ENCODE measurements at regions not wholly inside any gene's neighbourhood (a gene's known extent, or its start where the extent isn't known, plus 50 kb on each side); places are given as distances from the start of the nearest gene placed in this dataset.
A peak's percentile ranks its signal among the peaks of the same experiment; 100 is the strongest.

DNA sequence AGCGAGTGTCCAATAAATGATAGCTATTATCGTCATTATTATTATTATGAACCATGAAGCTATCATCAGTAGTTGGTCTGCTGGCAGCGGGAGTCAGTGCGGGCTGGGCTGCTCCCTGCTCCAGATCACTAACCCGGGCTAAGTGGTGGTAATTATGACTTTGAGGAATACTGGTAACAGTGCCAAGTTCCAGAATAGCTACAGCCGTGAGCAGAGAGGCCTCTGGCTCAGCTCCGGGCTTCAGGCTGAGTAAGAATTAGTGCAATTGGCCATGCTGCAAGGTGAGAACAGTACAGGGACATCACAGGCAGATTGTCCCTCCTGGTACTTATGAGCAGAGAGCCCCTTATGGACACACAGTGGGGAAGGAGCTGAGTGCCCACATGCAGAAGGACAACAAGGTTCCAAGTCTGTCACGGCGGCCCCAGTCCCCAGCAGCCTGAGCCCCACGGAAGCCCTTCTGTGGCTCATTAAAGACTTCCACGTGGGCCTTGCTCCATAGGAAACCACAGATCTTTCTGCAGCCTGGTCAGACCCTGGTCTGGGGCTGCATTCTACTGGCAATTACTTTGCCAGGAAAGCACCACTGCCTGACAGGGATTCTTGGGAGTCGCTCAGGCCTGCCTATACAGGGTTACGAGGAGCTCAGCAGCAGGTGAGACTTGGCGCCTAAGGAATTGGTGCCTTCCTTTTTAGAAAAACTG lies 235.1 kb downstream of the RRAGC start:
- Mint-ChIP-seq H3K27ac (no peak overlapping the region), H3K9me3 (peaks cover 0 to 7% (median 4%) of the 10 kb centered on the region in 7 donors), H3K4me3 (no peak overlapping the region), H3K4me1 (no peaks in the 10 kb centered on the region), H3K36me3 (no peaks in the 10 kb centered on the region), H3K27me3 (peaks cover 16 to 18% (median 17%) of the 10 kb centered on the region in 3 donors)
- DNase-seq (no peak), ATAC-seq (ENCODE audit: low read depth in 2 of 2) (no peak)

DNA sequence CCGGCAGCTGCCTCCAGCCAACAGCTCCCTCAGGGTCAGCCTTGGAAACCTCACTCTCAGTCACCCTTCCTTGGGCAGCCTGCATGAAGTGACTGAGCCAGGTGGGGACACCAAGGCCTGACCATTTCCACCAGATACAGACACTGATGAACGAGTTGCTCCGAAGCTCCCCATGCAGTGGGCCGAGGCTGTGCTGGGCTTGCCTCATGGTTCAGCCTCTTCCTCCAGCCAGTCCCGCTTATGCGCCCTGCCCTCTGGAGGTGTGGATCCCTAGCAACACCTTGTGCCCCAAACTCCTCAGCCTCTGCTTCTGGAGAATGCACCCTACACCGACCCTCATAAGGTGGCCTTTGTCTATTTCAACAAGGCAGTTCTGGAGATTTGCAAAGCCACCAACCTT lies 236.0 kb downstream of the RRAGC start:
- H3K27me3 Mint-ChIP-seq: peaks cover 16 to 18% (median 17%) of the 10 kb centered on the region in 3 donors
- no peaks in the 10 kb centered on the region for H3K36me3 Mint-ChIP-seq
- H3K9me3 Mint-ChIP-seq: no peaks in the 10 kb centered on the region
- ATAC-seq (ENCODE audit: low read depth in 2 of 2): no peak
- H3K4me3 Mint-ChIP-seq: no peak overlapping the region
- no peaks in the 10 kb centered on the region for H3K4me1 Mint-ChIP-seq
- no peak overlapping the region for H3K27ac Mint-ChIP-seq
- DNase-seq: no peak

DNA sequence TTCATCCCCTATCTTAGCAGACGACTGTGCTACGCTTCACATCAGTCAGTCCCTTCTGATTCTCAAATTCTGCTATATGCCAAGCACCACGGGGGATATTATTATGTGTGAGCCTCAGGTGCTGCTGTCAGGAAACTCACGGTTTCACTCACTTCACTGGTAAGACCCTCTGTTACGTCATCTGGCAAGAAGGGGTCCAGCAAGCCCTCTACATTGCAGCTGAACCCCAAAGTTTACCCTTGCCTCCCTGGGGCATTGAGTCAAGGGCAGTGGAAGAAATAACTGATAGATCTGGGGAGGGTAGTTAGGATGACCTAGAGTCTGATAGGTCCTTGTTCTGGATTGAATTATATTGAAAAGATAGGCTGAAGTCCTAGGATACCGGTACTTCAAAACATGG lies 237.4 kb downstream of the RRAGC start:
- no peaks in the 10 kb centered on the region for H3K4me1 Mint-ChIP-seq

DNA sequence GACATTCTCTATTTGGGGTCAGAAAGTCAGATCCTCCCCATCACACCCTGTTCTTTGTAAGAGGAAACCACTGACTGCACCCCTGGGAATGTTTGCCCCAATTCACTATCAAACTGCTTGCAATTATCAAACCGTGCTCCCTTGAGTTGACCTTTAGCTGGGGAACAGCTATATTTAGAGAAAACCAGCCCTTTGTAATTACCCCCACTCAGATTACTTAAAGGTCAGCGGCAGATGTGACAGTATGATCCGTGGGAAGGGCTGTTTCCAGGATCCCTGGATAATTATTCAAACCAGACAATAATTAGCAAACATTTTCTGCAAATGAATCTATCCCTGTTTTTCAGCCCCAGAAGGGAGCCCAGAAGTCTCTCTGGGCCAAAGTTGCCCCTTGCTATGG lies 242.7 kb downstream of the RRAGC start:
- H3K36me3 Mint-ChIP-seq: peaks cover 0 to 7% of the 10 kb centered on the region in 2 donors
- H3K27me3 Mint-ChIP-seq: peaks cover 11 to 45% (median 30%) of the 10 kb centered on the region in 3 donors
- no peak overlapping the region for H3K27ac Mint-ChIP-seq
- DNase-seq (no peak), ATAC-seq (ENCODE audit: low read depth in 2 of 2) (no peak)
- peaks cover 0 to 19% (median 7%) of the 10 kb centered on the region in 7 donors for H3K9me3 Mint-ChIP-seq
- no peak overlapping the region for H3K4me3 Mint-ChIP-seq
- H3K4me1 Mint-ChIP-seq: no peaks in the 10 kb centered on the region

More for the DNA sequence above, 237.4 kb downstream of the RRAGC start:
- no peak overlapping the region for H3K4me3 Mint-ChIP-seq
- peaks cover 16 to 23% (median 22%) of the 10 kb centered on the region in 3 donors for H3K27me3 Mint-ChIP-seq
- H3K27ac Mint-ChIP-seq: no peak overlapping the region
- H3K36me3 Mint-ChIP-seq: no peaks in the 10 kb centered on the region
- H3K9me3 Mint-ChIP-seq: no peaks in the 10 kb centered on the region
- DNase-seq: no peak
- ATAC-seq (ENCODE audit: low read depth in 2 of 2): no peak

DNA sequence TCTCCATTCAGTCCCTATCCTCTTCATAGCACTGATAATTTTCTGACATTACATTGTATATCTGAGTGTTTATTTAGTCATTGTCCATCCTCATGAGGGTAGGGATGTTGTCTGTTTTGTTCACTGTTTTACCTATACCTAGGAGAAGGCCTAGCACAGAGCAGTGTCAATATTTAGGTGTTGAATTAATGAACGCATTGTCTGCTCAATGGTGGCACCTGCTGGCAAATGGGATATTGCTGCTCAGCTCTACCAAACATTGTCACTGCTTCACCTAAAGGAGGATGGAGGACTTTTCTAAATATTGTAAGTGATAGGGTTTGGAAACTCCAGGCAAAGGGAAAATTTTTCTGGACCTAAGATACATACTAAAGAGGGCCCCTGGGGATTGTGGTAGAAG lies 243.9 kb downstream of the RRAGC start:
- peaks cover 15 to 46% (median 28%) of the 10 kb centered on the region in 3 donors for H3K27me3 Mint-ChIP-seq

DNA sequence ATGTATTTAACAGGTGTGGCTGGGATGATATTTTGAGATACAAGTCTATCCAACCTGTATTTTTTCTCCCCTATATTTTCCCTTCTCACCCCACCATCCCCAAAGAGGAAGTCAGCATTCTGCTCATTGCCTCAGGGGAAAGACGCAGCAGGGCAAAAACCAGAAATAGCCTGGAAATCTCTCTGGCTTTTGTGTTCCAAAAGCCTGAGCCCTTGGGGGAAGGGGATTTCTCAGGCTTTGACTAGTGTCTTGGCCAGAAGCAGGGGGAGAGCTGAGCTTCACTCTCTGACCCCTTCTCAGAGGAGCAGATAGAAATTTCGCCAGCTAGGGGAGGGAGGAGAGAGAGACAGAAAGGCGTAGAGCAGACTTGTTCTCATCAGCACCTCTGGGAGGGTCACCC lies 244.7 kb downstream of the RRAGC start:
- Mint-ChIP-seq H3K9me3 (peaks cover 0 to 19% (median 7%) of the 10 kb centered on the region in 7 donors), H3K4me1 (no peaks in the 10 kb centered on the region), H3K36me3 (peaks cover 0 to 7% of the 10 kb centered on the region in 2 donors), H3K27me3 (peaks cover 15 to 51% (median 32%) of the 10 kb centered on the region in 3 donors), H3K4me3 (no peak overlapping the region), H3K27ac (peak overlapping the region in 1 of 6 donors; percentile 34)
- DNase-seq (no peak), ATAC-seq (ENCODE audit: low read depth in 2 of 2) (no peak)

More for the DNA sequence above, 243.9 kb downstream of the RRAGC start:
- Mint-ChIP-seq H3K36me3 (peaks cover 0 to 7% of the 10 kb centered on the region in 2 donors), H3K4me3 (no peak overlapping the region), H3K4me1 (no peaks in the 10 kb centered on the region), H3K27ac (no peak overlapping the region), H3K9me3 (peaks cover 0 to 19% (median 7%) of the 10 kb centered on the region in 7 donors)
- DNase-seq (no peak), ATAC-seq (ENCODE audit: low read depth in 2 of 2) (no peak)

DNA sequence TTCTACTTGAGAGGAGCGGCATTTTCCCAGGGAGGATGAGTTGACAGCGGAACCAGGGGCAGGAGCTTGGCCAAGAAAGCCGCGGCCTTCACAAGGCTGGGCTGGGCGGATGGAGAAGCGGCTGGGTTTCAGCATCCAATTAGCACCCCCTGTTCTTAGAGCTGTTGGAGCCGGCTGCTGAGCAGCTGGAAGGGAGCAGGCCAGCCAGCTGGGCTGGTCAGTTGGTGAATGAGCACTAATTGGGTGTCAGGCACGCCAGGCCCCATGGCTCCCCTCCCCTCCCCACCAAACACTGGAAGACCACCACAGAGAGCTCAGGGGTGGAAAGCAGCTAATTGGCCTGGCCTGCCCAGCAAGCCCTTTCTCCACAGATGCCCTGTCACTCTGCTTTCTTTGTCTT lies 245.6 kb downstream of the RRAGC start:
- no peak for ATAC-seq (ENCODE audit: low read depth in 2 of 2)
- Mint-ChIP-seq H3K27ac (no peak overlapping the region), H3K27me3 (peaks cover 22 to 60% (median 32%) of the 10 kb centered on the region in 3 donors)

DNA sequence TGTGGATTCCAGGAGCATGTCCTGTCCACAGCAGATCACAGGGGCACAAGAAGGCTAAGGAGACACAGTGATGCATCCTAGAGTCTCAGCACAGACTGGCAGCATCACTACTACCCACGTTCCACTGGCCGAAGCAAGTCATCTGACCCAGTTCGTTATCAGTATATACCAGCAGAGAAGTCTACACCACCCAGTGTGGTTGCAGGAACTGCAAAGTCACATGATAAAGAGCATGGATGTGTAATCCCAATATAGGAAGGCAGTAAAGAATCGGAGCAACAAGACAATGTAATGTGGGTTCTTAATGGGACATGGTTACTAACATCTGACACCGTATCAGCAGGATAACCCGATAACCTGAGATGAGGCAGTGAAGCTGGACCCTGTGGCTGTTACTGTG lies 246.6 kb downstream of the RRAGC start:
- Mint-ChIP-seq H3K36me3 (peaks cover 0 to 7% of the 10 kb centered on the region in 2 donors), H3K27me3 (peaks cover 23 to 66% (median 36%) of the 10 kb centered on the region in 3 donors), H3K9me3 (peaks cover 0 to 19% (median 7%) of the 10 kb centered on the region in 7 donors), H3K4me1 (no peaks in the 10 kb centered on the region), H3K27ac (peak overlapping the region in 1 of 6 donors; percentile 20), H3K4me3 (no peak overlapping the region)
- ATAC-seq (ENCODE audit: low read depth in 2 of 2): no peak
- DNase-seq: no peak

More for the DNA sequence above, 245.6 kb downstream of the RRAGC start:
- no peak overlapping the region for H3K4me3 Mint-ChIP-seq
- no peak for DNase-seq
- no peaks in the 10 kb centered on the region for H3K4me1 Mint-ChIP-seq
- H3K36me3 Mint-ChIP-seq: peaks cover 0 to 7% of the 10 kb centered on the region in 2 donors
- H3K9me3 Mint-ChIP-seq: peaks cover 0 to 19% (median 7%) of the 10 kb centered on the region in 7 donors

DNA sequence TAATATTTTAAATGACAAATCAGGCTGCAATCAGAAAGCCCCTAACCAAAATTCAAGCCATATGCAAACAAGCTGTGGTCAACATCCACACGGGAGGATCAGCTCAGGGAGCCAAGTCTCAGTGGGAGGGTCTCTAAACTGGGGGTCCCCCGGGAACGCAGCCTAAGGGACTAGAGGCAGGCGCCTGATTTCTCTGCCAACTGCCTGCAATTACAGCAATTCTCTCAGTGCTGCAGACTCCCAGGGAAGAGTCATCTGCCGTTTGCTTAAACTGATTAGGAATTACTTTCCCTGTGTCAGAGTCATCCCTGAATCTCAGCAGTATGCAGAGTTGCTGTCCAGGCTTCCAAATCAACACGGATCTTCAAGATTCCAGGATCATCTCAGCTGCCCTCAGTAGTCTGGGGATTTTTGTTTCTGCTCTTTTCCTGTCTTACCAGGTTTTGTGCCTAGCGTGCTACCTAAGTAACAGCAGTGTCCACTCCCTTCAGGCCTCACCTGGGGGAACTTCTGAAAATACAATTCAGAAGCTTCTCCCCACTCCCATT lies 247.8 kb downstream of the RRAGC start:
- Mint-ChIP-seq H3K9me3 (peaks cover 0 to 19% (median 7%) of the 10 kb centered on the region in 7 donors), H3K4me3 (no peak overlapping the region), H3K27ac (no peak overlapping the region), H3K36me3 (peaks cover 0 to 7% of the 10 kb centered on the region in 2 donors), H3K4me1 (no peaks in the 10 kb centered on the region), H3K27me3 (peaks cover 23 to 57% (median 27%) of the 10 kb centered on the region in 3 donors)
- ATAC-seq (ENCODE audit: low read depth in 2 of 2) (no peak), DNase-seq (no peak)

DNA sequence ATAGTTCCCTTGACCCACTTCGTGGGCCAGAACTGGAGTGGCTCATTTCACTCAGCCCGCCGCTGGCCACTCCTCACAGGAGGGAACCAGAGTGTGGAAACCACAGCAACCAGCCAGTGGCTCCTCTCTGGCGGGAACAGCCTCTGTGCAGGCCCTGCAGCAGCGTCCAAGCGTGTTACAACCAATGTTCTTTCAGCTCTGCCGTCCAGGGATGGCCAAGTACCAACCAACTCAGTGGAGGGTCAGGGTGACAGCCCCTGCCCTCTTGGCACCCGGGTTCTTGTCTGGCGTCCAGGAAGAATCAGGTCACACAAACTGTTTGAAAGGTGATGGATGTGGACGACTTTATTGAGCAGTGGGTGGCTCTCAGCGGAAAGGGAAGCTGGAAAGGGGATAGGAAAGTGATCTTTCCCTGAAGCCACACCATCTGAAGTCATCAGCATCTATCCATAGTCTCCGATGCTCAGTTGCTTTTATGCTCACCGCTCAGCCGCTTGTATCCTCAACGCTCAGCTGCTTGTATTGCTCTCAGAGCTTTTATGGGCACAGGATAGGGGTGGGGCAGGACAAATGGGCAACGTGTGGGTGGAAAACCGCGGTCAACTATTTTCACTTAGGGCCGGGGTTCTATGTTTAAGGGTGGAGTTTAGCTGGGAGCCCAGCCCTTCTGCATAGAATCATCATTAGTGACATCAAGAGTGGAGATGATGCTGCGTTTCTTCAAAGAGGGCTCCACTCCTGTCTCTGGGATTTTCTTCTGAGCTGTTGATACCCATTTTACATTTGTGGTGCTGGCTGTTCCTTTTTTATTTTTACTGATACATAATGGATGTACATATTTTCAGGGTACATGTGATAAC lies 250.2 kb downstream of the RRAGC start:
- H3K36me3 Mint-ChIP-seq: no peaks in the 10 kb centered on the region
- ATAC-seq (ENCODE audit: low read depth in 2 of 2) (no peak), DNase-seq (no peak)
- no peaks in the 10 kb centered on the region for H3K4me1 Mint-ChIP-seq
- no peak overlapping the region for H3K27ac Mint-ChIP-seq
- no peaks in the 10 kb centered on the region for H3K9me3 Mint-ChIP-seq
- H3K4me3 Mint-ChIP-seq: no peak overlapping the region
- H3K27me3 Mint-ChIP-seq: peaks cover 28 to 51% (median 32%) of the 10 kb centered on the region in 3 donors

DNA sequence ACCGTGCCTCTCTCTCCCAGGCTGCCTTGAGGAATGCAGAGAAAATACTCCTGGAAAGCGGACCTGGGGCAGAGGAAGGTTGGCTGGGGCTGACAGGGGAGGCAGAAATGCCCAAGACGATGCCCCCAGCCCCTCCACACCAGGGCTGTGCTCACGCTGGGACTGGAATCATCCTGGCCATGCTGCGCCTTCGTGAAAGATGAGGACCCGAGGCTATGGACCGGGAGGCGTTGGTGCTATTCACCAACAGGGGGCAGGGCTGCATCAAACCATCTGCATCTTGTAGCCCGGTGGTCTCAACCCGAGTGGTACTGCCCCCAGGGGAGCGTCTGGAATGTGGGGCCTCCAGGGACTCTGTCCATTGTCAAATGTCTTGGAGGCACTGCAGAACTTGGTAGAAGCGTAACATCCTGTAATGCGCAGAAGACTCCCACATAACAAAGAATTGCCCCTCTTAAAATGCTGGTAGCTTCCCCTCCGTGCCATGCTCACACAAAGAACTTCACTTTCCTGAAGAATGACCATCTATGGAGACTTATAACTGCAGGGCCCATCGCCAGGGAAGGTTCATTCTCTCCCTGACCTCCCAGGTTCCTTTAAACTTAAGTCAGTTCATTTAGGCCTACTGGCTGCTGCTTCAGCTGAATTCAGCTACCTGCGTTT lies 251.2 kb downstream of the RRAGC start:
- H3K27me3 Mint-ChIP-seq: peaks cover 32 to 50% (median 34%) of the 10 kb centered on the region in 3 donors
- no peaks in the 10 kb centered on the region for H3K36me3 Mint-ChIP-seq
- DNase-seq (no peak), ATAC-seq (ENCODE audit: low read depth in 2 of 2) (no peak)
- H3K4me1 Mint-ChIP-seq: no peaks in the 10 kb centered on the region
- H3K9me3 Mint-ChIP-seq: no peaks in the 10 kb centered on the region
- H3K4me3 Mint-ChIP-seq: no peak overlapping the region
- no peak overlapping the region for H3K27ac Mint-ChIP-seq

DNA sequence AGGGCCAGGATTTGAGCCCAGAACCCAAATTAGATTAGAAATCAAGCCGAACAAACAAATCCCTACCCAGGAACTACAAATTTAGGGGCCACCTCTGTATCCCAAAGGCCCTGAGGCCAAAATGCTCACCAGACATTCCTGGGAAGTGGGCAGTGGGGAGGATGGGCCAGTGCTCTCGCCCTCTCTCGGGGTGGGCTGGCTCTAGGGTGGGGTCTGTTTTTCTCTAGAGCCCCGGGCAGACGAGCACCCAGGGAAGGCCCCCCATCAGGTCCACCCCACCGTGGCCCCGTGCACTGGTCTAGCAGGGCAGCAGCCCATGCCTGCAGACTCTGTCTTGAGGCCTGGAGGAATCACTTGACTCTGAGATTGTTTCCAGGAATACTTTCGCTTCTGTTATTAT lies 252.0 kb downstream of the RRAGC start:
- ATAC-seq (ENCODE audit: low read depth in 2 of 2) (no peak), DNase-seq (no peak)
- Mint-ChIP-seq H3K27me3 (peaks cover 26 to 48% (median 29%) of the 10 kb centered on the region in 3 donors), H3K27ac (no peak overlapping the region), H3K36me3 (no peaks in the 10 kb centered on the region), H3K9me3 (no peaks in the 10 kb centered on the region), H3K4me3 (no peak overlapping the region), H3K4me1 (no peaks in the 10 kb centered on the region)

DNA sequence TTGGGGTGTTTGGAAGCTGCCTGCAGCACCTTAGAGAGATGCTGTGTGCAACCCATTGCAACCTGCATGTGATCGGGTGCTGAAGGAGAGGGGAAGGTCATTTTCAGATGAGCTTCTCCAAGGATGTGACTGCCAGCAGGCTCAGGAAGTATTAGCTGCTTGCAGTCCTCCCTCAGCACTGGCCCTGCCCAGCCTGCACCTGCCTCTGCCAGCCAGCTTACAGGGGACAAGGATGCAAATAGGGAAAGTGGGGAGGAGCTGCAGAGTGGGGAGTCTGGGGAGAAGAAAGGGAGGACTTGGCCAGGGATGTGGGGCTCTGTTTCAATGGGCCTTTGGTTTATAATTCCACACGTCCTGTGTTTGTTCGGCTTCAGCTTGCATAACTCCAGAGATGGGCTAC lies 254.5 kb downstream of the RRAGC start:
- peaks cover 21 to 41% (median 24%) of the 10 kb centered on the region in 3 donors for H3K27me3 Mint-ChIP-seq
- ATAC-seq (ENCODE audit: low read depth in 2 of 2): no peak

More for the DNA sequence above, 254.5 kb downstream of the RRAGC start:
- H3K4me1 Mint-ChIP-seq: no peaks in the 10 kb centered on the region
- H3K4me3 Mint-ChIP-seq: no peak overlapping the region
- no peaks in the 10 kb centered on the region for H3K36me3 Mint-ChIP-seq
- no peak overlapping the region for H3K27ac Mint-ChIP-seq
- no peak for DNase-seq
- H3K9me3 Mint-ChIP-seq: no peaks in the 10 kb centered on the region

All from naive B cell (primary cell).